ENCODE measurements at regions not wholly inside any gene's neighbourhood (a gene's known extent, or its start where the extent isn't known, plus 50 kb on each side); places are given as distances from the start of the nearest gene placed in this dataset.

DNA sequence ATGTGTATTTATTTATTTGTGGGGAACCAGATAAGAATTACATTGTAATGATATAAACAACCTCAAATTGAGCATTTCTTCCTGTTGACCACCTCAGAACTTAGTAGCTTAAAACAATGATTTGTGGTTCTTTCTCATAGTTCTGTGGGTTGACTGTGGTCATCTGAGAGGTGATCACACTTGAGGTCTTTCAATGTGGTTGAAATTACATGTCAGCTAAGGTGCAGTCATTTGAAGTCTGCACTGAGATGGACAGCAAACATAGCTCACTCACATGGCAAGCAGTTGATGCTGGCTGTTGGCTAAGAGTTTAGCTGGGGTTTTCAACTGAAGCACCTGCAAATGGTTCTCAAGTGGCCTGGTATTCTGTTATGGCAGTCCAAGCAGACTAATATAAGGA lies 436.7 kb upstream of the MAP3K7 start:
- H3K4me1 Mint-ChIP-seq, result peaks cover 20% of the 10 kb centered on the region
- H3K4me3 Mint-ChIP-seq, result no peak overlapping the region
- DNase-seq (ENCODE audit: low spot score in 2 of 2, unreplicated experiment in 2 of 2), result no peak
- TF ChIP-seq CTCF (IDR thresholded peaks at IDR 0.05; ENCODE audit: unreplicated experiment), result no peak
- no peak overlapping the region for H3K27ac Mint-ChIP-seq
- no peaks in the 10 kb centered on the region for H3K36me3 Mint-ChIP-seq
- H3K27me3 Mint-ChIP-seq (ENCODE audit: low read depth), result peaks cover 5% of the 10 kb centered on the region
- H3K9me3 Mint-ChIP-seq, result no peaks in the 10 kb centered on the region

GRCh38 chr6:91020744-91021143 lies 433.9 kb upstream of the MAP3K7 start:
- Mint-ChIP-seq H3K4me3 (no peak overlapping the region), H3K27ac (no peak overlapping the region), H3K9me3 (no peaks in the 10 kb centered on the region), H3K27me3 (ENCODE audit: low read depth) (no peaks in the 10 kb centered on the region), H3K4me1 (peaks cover 20% of the 10 kb centered on the region), H3K36me3 (no peaks in the 10 kb centered on the region)
- TF ChIP-seq CTCF (IDR thresholded peaks at IDR 0.05; ENCODE audit: unreplicated experiment), result no peak
- no peak for DNase-seq (ENCODE audit: low spot score in 2 of 2, unreplicated experiment in 2 of 2)

GRCh38 chr6:91018586-91018985 lies 431.7 kb upstream of the MAP3K7 start:
- Mint-ChIP-seq H3K9me3 (no peaks in the 10 kb centered on the region), H3K36me3 (no peaks in the 10 kb centered on the region), H3K27ac (no peak overlapping the region), H3K4me1 (peaks cover 20% of the 10 kb centered on the region), H3K4me3 (no peak overlapping the region), H3K27me3 (ENCODE audit: low read depth) (no peaks in the 10 kb centered on the region)
- DNase-seq (ENCODE audit: low spot score in 2 of 2, unreplicated experiment in 2 of 2), result no peak
- no peak for TF ChIP-seq CTCF (IDR thresholded peaks at IDR 0.05; ENCODE audit: unreplicated experiment)

- H3K27me3 Mint-ChIP-seq (ENCODE audit: low read depth), result peaks cover 5% of the 10 kb centered on the region
- no peak overlapping the region for H3K27ac Mint-ChIP-seq
- H3K4me1 Mint-ChIP-seq, result peaks cover 5% of the 10 kb centered on the region
- H3K4me3 Mint-ChIP-seq, result no peak overlapping the region
- no peak for TF ChIP-seq CTCF (IDR thresholded peaks at IDR 0.05; ENCODE audit: unreplicated experiment)
- H3K9me3 Mint-ChIP-seq, result no peaks in the 10 kb centered on the region
- no peak for DNase-seq (ENCODE audit: low spot score in 2 of 2, unreplicated experiment in 2 of 2)
- H3K36me3 Mint-ChIP-seq, result no peaks in the 10 kb centered on the region
These were observed 426.6 kb upstream of the MAP3K7 start for GRCh38 chr6:91013511-91013910.

DNA sequence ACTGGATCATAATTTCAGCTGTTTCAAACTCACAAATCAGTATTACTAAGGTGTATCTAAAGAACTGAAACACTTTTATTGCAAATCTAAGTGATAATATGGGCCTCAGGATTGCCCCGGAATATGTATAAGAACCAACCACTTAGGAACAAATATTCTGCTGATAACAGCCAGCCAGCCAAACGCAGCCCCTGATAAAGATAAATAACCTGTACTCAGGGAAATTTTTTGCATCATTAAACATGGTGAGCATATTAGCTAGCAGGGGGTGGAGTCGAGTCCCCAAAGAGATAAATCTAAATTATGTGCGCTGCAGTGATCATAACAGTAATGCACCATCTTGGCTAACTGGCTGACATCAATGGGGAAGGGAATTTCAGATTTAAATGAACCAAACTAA lies 410.2 kb upstream of the MAP3K7 start:
- H3K27ac Mint-ChIP-seq, result no peak overlapping the region
- H3K27me3 Mint-ChIP-seq (ENCODE audit: low read depth), result peaks cover 3% of the 10 kb centered on the region
- H3K9me3 Mint-ChIP-seq, result peaks cover 7% of the 10 kb centered on the region
- H3K4me1 Mint-ChIP-seq, result peaks cover 16% of the 10 kb centered on the region
- no peaks in the 10 kb centered on the region for H3K36me3 Mint-ChIP-seq
- H3K4me3 Mint-ChIP-seq, result no peak overlapping the region
- no peak for DNase-seq (ENCODE audit: low spot score in 2 of 2, unreplicated experiment in 2 of 2)
- TF ChIP-seq CTCF (IDR thresholded peaks at IDR 0.05; ENCODE audit: unreplicated experiment), result no peak

DNA sequence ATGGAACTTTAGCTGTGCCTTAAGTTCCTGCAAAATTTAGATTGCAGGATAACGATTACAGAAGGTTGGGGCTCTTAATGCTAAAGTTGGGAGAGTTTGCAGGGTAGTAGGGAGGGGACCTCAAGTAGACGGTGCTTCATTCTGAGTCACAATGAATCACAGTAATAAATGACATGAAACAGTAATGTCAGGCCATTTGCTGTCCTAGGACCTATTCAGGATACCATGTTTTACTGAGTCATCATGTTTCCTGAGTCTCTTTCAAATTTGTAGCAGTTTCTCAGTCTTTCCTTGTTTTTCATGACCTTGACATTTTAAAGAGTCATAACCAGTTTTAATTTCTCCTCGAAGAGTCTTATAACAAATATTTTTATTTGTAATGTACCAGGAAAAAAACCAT lies 406.9 kb upstream of the MAP3K7 start:
- peaks cover 29% of the 10 kb centered on the region for H3K4me1 Mint-ChIP-seq

More for the DNA sequence above, 406.9 kb upstream of the MAP3K7 start:
- Mint-ChIP-seq H3K27me3 (ENCODE audit: low read depth) (no peaks in the 10 kb centered on the region), H3K4me3 (no peak overlapping the region), H3K27ac (no peak overlapping the region), H3K9me3 (peaks cover 7% of the 10 kb centered on the region), H3K36me3 (no peaks in the 10 kb centered on the region)
- TF ChIP-seq CTCF (IDR thresholded peaks at IDR 0.05; ENCODE audit: unreplicated experiment), result no peak
- DNase-seq (ENCODE audit: low spot score in 2 of 2, unreplicated experiment in 2 of 2), result no peak
